Gastroesophageal sphincter (tissue), 3 donors: ENCODE measurements at regions not wholly inside any gene's neighbourhood (a gene's known extent, or its start where the extent isn't known, plus 50 kb on each side); places are given as distances from the start of the nearest gene placed in this dataset.

Experiments used
- CTCF ChIP-seq, 4 experiments: fragments of 200-600 bp in 2 of 4; fragments of 450-650 bp in 2 of 4; sonication (generic) in 1 of 4; IDR thresholded peaks; one replicate each; pipeline ENCODE4 v1.5.1; 2017 to 2019; ENCODE audit warnings: antibody characterized with exemption in 4 of 4, mild to moderate bottlenecking in 2 of 4, moderate library complexity in 2 of 4
- POLR2A ChIP-seq, 2 donors: fragments of 450-650 bp; IDR thresholded peaks; one replicate each; pipeline ENCODE4 v1.6.1; 2017; ENCODE audit warnings: antibody characterized with exemption in 2 of 2, mild to moderate bottlenecking in 2 of 2, moderate library complexity in 1 of 2

- TF ChIP-seq CTCF (IDR thresholded peaks at IDR 0.05) (no peak), POLR2A (IDR thresholded peaks at IDR 0.05) (no peak)
Observed at GRCh38 chr2:107091163-107091864, 205.3 kb upstream of the ST6GAL2 start.
